GM12874 (cell line): ENCODE measurements at regions not wholly inside any gene's neighbourhood (a gene's known extent, or its start where the extent isn't known, plus 50 kb on each side); places are given as distances from the start of the nearest gene placed in this dataset.

Source experiments
- TF ChIP-seq, protein P1 (sequence below): IDR thresholded peaks from 2 replicates; pipeline ENCODE4 v1.5.1; 2011; ENCODE audit warnings: low read depth, mild to moderate bottlenecking, control low read depth, low read length, moderate library complexity; ENCODE audit not compliant: insufficient read depth

GRCh38 chrX:45824471-45824870 is 623.8 kb upstream of the DIPK2B start:
- TF ChIP-seq, protein P1, sequence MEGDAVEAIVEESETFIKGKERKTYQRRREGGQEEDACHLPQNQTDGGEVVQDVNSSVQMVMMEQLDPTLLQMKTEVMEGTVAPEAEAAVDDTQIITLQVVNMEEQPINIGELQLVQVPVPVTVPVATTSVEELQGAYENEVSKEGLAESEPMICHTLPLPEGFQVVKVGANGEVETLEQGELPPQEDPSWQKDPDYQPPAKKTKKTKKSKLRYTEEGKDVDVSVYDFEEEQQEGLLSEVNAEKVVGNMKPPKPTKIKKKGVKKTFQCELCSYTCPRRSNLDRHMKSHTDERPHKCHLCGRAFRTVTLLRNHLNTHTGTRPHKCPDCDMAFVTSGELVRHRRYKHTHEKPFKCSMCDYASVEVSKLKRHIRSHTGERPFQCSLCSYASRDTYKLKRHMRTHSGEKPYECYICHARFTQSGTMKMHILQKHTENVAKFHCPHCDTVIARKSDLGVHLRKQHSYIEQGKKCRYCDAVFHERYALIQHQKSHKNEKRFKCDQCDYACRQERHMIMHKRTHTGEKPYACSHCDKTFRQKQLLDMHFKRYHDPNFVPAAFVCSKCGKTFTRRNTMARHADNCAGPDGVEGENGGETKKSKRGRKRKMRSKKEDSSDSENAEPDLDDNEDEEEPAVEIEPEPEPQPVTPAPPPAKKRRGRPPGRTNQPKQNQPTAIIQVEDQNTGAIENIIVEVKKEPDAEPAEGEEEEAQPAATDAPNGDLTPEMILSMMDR = no peak

DNA sequence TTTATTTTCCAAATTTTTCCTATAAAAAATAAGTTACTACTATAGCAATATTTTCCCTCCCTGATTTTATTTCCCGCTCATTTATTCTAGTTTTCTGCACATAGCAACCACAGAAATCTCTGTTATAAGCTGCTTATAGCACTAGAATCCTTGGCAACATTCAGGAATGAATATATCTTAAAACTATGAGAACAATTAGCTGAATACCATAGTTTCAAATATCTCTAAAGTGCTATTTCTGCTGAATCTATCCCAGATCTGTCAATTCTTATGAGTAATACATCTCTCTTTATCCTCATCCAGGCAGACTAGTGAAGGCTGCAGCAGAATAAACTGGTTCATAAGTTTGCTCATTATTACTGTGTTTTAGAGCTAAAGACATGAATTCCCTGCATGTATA is 622.9 kb upstream of the DIPK2B start:
- TF ChIP-seq, protein P1 = no peak

GRCh38 chrX:45822124-45822523 is 621.4 kb upstream of the DIPK2B start:
- TF ChIP-seq, protein P1 = no peak

DNA sequence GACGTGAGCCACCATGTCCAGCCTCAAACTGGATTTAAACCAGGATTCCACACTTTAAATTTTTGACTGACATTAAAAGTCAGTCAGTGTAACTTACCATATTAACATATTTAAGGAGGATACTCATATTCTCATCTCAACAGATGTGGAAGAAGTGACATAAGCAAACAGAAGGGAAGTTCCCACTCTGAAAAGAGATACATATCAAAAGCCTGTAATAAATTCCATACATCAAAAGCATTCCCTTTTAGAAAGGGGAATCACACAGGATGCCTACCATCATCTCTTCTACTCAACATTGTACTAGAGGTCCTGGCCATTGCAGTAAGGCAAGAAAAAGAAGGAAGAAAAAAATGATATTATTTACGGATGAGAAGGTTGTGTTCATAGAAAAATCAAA is 618.2 kb upstream of the DIPK2B start:
- TF ChIP-seq, protein P1 = no peak

GRCh38 chrX:45815441-45815840 is 614.8 kb upstream of the DIPK2B start:
- TF ChIP-seq, protein P1 = no peak

- TF ChIP-seq, protein P1 = no peak
These were observed 610.6 kb upstream of the DIPK2B start for GRCh38 chrX:45811326-45811725.

DNA sequence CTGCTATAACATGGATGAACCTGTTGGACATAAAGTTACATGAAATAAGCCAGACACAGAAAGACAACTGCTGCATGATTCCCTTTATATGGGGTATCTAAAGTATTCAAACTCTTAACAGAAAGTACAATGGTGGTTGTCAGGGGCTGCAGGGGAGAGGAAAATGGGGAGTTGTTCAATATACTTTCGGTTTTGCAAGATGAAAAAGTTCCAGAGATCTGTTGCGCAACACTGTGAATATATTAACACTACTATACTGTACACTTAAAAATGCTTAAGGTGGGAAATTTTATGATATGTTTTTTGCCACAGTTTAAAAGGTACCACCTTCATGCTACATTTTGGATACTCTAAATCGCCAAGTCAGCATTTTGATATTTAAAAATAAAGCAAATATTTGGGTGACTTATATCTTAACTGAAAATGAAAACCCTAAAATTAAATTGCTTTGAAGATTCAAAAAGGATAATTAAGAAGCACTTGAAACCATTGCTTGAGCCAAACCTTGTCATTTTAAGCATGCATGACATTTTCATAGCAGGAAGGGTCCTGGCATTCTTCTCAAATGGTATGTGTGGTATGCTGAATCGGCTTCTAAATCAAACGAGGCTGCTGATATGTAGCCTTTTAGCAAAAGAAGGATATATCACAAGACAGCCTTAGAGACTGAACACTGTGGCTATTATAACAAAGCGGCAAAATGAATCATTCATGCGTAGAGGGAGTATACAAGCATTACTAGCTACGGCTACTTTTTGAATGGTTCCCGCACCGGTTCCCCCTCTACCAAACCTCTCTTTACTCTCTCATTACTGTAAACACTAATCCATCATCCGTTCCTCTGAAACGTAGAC is 607.1 kb upstream of the DIPK2B start:
- TF ChIP-seq, protein P1 = no peak
